GM18517 (cell line): ENCODE measurements at regions not wholly inside any gene's neighbourhood (a gene's known extent, or its start where the extent isn't known, plus 50 kb on each side); places are given as distances from the start of the nearest gene placed in this dataset.
"Not testable (repeated sequence)": the region's sequence is repeated elsewhere in the genome, so short reads cannot be mapped to it uniquely, and the experiment has no call there.

Source experiments
- ATAC-seq: cut with Tn5 transposase; IDR thresholded peaks from one replicate; pipeline ENCODE4 v1.9.1; 2021; ENCODE audit warnings: mild to moderate bottlenecking, moderate library complexity; ENCODE audit not compliant: unreplicated experiment

DNA sequence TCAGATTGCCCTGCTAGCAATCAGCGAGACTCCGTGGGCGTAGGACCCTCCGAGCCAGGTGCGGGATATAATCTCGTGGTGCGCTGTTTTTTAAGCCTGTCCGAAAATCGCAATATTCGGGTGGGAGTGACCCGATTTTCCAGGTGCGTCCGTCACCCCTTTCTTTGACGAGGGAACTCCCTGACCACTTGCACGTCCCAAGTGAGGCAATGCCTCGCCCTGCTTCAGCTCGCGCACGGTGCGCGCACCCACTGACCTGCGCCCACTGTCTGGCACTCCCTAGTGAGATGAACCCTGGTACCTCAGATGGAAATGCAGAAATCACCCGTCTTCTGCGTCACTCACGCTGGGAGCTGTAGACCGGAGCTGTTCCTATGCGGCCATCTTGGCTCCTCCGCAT, 971.0 kb downstream of the NXPH1 start:
- not testable (repeated sequence) for ATAC-seq

DNA sequence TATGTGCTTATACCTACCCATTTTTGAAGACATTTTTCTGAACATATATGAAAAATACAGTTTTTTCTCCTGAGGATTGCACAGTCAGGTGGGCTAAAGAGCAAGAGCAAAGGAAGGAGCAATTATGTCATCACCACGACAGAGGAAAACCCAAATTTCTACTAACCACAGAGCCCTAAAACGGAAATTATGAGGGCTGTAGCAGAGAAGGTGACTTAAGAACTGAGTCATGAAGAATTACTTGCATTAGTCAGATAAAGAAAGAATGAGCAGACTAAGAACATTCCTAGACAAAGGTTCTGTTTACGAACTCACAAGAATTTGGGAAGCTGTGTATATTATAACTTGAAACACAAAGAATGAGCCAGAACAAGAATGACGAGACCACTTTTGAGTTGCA, 974.4 kb downstream of the NXPH1 start:
- ATAC-seq, result no peak

DNA sequence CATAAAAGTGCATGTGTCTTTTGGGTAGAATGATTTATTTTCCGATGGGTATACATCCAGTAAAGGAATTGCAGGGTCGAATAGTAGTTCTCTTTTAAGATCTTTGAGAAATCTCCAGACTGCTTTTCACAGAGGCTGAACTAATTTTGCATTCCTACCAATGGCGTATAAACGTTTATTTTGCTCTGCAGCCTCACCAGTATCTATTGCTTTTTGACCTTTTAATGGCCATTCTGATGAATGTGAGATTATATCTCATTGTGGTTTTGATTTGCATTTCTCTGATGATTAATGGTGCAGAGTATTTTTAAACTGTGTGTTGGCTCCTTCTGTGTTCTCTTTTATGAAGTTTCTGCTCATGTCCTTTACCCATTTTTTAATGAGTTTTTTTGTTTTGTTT, 1020.1 kb downstream of the NXPH1 start:
- no peak for ATAC-seq

DNA sequence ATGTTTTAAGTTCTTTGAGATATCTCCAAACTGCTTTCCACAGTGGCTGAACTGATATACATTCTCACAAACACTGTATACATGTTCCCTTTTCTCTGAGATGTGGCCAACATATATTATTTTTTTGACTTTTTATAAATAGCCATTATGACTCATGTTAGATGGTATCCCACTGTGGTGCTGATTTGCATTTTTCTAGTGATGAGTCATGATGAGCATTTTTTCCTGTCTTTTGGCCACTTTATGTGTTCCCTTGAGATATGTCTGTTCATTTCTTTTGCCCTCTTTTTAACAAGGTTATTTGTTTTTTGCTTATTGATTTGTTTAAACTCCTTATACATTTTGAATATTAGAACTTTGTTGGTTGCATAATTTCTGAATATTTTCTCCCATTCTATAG, 1055.1 kb downstream of the NXPH1 start:
- no peak for ATAC-seq

DNA sequence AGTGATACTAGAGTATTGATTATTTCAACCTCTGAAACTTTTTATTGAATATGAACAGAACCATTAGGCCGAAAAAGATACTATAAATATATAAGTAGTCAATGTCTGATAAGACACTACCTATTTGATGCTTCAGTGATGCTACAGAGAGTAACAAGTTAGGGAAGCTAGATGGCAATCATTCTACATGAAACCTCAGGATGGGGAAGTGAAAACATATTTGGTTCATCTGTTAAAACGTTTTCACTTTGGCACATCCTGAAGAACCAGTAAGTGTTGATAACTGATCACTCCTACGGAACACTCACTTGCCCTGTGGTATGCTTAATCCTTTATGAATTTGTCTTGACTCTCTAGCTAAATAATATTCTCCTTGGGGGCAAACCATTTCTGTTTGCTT, 1064.9 kb downstream of the NXPH1 start:
- ATAC-seq, result no peak

DNA sequence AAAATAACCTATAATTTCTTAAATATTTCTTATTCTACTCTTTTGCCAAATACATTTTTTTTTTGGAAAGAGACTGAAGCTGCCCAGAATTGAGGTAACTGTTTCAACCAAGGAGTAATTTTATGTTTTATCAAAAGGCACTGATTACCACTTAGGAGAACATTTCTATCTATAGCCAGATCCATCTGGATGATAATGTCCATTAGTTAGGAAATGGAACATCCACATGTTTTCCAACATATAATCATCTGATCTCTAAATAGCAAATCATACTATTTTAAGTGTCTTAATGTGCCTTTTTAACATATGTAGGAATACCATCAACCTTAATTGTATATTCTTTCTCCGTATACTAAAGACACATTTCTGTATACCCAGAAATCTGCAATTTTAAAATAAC, 1068.9 kb downstream of the NXPH1 start:
- ATAC-seq, result no peak

DNA sequence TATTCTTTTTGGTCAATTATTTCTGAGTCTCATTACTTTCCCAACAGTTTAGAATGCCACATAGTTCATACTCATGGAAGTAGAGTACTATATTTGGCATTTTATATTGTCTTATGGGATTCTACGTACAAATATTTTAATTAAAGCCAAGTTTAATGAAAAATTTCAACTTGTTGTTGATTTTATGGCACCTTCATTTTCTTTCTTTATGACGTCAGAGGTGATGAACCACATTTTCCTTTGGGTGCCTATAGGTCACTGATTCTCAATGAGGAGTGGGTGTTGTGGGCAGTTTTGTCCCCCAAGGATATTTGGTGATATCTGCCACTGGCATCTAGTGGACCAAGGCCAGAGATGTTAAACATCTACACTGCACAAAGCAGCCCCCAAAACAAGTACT, 1071.3 kb downstream of the NXPH1 start:
- ATAC-seq, result no peak

DNA sequence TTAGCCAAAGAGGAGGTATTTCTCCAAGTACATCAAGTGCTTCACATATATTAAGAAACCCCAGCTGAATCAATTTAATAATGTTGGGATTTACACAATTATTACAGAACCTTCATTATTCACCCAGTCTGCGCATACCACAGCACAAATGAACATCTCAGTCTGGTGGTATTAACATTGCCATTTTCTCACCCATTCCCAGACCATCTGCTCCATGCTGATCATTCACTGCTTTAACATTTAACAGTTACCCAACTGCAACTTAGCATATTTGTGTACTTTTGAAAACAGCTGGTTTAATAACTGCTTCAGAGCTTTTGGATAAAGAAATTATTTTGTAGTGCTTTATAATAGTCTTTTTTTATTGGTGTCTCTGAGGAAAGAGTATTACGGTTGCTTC, 1072.1 kb downstream of the NXPH1 start:
- ATAC-seq, result no peak

DNA sequence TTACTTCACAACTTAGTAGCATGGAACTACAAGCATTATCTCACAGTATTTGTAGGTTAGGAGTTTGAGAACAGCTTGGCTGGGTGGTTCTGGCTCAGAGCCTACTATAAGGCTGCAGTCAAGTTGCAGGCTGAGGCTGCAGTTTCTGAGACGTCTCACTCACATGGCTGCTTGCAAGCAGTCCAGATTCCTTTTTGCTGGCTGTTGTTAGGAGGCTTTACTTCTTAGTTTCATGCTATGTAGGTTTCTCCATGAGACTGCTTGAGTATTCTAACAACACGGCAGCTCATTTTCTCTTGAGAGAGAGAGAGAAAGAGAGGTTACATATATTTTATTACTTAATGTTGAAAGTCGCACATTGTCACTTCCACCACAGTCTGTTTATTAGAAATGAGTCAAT, 1073.9 kb downstream of the NXPH1 start:
- ATAC-seq, result no peak

DNA sequence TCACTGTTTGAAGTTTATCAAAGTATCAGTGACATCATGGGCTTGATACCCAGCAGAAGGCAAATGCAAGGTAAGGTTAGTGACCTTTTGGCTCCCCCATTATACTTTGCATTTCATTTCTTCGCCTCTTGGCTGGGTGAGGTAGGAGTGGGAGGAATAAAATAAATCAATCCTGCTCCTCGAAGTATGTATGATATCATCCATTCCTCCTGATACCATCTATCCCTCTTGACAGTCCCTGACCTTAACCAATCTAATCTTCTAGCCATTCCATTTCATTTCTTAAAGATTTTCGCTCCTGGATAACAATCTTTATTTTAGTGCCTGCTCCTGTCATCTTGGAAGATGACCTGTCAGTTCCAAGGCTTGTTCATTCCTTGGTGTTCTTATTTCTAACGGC, 1083.3 kb downstream of the NXPH1 start:
- no peak for ATAC-seq

DNA sequence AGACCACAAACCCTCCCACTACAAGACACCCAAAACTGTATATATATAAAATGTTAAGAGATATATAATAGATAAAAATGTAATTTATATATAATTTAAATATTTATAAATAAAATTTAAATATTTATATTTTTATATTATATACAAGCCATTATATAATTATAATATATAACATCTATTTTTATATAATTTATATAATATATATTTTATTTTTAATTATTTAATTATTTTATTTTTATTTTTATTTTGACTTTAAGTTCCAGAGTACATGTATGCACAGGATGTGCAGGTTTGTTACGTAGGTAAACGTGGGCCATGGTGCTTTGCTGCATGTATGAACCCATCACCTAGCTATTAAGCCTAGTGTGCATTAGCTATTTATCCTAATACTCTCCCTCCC, 1090.2 kb downstream of the NXPH1 start:
- no peak for ATAC-seq

DNA sequence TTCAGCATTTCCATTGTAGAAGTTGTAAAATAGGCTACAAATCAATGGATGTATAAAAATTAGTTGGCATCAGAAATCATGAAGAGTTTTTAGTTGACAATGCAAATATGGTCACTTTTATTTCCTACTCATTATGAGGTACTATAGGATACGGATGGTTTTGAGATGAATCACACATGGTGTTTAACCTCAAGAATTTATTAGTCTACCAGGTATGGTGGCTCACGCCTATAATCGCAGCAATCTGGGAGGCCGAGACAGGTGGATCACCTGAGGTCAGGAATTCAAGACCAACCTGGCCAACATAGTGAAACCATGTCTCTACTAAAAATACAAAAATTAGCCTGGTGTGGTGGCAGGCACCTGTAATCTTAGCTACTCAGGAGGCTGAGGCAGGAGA, 1119.0 kb downstream of the NXPH1 start:
- not testable (repeated sequence) for ATAC-seq

DNA sequence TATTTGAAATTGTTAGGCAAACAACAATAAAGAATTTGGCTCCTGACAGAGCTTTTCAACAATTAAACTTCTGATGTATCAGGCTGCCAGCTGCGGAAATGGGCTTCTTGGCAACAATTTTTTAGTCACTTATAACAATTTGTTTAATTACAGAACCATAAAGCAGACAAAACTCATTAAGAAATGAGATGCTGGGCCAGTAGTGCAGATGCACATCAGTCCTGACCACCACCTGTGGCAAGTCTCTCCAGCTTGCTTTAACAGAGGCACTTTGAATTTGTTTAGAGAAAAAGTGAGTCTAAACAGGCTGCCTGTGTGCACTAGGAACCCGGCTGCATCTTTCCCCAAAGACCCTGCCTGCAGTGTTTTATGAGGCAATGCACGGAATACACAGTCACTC, 1124.4 kb downstream of the NXPH1 start:
- no peak for ATAC-seq

DNA sequence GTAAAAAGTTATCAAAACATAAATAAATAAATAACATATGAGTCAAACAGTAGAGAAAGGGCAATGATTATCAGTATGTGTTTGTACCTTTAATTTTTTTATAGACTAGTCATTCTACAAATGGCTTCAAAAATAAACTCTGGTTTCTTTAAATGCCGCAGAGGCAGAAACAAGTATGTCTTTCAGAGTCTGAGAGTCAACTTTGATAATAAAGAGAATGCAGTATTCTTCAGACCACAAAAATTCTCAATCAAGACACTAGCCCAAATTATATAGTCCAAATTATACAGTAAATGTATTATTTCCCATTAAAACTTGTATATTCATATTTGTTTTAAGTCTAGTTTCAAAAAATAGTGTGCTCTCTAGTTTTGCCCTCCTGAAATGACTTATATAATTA, 1142.3 kb downstream of the NXPH1 start:
- ATAC-seq, result no peak

DNA sequence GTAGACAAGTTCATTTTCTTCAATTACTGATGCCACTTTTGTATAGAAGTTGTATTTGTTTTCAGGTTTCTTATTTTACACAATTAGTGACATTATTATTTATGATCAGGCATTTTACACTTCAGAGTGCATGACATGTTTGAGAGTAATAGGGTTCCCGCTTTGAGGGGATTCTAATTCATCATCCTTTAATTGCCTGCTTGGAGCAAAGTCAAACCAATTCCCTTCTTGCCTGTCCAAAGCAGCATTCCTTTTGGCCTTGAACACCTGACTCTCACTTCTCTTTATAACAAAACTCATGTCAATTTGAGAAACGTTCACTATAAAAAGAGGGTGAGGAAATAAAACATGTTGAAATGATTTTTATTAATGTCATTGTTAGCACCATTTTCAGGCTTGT, 1149.4 kb downstream of the NXPH1 start:
- no peak for ATAC-seq

DNA sequence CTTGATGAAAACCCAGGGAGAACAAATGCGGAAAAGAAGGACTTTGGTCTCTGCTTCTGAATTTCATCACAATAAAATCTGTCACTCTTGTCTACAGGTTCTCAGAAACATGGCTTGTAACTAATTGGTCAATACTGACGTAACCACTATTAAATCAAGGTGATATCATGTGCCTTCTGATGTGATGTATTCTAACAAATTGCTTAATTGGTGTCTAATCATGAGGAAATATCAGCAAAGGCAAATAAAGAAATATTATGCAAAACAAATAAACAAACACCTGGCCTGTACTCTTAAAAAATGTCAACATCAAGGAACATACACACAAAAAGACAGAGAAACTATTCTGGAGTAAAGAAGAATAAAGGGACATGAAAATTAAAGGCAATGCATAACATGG, 1165.0 kb downstream of the NXPH1 start:
- no peak for ATAC-seq

DNA sequence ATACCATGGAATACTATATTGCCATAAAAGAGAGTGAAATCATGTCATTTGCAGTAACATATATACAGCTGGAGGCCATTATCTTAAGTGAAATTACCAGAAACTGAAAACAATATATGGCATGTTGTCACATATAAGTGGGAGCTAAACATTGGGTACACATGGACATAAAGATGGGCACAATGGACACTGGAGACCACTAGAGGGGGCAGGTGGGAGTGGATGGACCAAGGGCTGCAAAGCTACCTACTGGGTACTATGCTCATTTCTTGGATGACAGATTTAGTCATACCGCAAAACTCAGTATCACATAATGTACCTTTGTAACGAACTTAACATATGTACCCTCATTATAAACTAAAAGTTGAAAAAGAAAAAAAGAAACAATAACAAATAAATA, 1167.6 kb downstream of the NXPH1 start:
- no peak for ATAC-seq

DNA sequence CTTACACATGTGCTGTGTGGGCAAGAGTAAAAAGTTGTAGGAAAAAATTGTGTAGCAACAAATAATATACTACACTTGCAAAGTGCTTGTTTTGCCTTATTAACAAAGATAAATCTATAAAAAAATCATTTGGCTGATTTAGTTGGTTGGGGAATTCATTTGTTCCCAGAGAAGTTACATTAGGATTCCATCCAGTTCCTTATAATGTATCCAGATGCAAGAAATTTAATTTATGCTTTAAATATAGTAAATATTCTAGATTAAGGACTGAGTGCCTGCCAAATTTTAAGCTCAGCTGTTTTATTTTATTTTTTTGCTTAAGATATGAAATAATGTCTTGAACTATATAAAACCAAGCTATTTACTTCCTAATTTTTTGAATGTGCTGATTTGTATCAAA, 1169.9 kb downstream of the NXPH1 start:
- no peak for ATAC-seq

DNA sequence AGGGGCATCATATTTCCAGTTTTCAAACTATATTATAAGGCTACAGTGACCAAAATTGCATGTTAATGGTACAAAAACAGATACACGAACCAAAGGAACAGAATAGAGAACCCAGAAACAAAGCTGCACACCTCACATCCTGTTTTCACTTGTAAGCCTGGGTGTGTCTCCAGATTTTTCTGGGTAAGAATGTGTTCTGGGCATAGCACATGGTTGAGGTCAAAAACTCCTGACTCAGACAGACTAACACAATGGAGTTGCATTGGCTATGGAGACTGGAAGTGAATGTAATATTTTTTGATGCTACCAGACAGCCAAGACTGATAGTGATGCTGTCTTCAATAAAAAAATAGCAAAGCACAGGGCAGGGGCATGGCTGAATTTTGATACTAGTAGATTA, 1175.2 kb downstream of the NXPH1 start:
- ATAC-seq, result no peak

DNA sequence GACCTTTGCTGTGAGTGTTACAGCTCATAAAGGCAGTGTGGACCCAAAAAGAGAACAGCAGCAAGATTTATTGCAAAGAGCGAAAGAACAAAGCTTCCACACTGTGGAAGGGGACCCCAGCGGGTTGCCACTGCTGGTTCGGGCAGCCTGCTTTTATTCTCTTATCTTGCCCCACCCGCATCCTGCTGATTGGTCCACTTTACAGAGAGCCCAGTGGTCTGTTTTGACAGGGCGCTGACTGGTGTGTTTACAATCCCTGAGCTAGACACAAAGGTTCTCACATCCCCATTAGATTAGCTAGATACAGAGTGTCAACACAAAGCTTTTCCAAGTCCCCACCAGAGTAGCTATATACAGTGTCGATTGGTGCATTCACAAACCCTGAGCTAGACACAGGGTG, 1187.5 kb downstream of the NXPH1 start:
- ATAC-seq, result not testable (repeated sequence)

DNA sequence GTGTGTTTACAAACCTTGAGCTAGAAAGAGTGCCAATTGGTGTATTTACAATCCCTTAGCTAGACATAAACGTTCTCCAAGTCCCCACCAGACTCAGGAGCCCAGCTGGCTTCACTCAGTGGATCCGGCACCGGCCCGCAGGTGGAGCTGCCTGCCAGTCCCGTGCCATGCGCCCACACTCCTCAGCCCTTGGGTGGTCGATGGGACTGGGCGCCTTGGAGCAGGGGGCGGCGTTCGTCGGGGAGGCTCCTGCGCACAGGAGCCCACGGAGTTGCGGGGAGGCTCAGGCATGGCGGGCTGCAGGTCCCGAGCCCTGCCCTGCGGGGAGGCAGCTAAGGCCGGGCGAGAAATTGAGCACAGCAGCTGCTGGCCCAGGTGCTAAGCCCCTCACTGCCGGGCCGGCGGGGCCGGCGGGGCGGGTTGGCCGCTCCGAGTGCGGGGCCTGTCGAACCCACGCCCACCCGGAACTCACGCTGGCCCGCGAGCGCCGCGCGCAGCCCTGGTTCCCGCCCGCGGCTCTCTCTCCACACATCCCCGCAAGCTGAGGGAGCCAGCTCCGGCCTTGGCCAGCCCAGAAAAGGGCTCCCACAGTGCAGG, 1188.0 kb downstream of the NXPH1 start:
- not testable (repeated sequence) for ATAC-seq

DNA sequence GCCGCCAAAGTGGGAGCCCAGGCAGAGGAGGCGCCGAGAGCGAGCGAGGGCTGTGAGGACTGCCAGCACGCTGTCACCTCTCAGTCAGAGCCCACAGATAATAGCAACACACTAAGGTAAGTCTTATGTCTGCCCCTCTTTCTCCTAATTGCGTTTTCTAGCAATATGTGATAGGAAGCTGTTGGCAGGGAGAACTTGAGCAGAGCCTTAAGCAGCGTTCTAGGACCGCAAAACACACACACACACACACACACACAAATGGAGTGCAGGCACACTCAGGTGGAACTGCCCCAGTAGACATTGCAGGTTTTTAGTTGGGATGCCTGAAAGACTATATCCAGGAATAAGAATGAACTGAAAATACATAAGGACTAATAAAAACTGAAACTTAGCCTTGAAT, 1188.5 kb downstream of the NXPH1 start:
- ATAC-seq, result no peak

DNA sequence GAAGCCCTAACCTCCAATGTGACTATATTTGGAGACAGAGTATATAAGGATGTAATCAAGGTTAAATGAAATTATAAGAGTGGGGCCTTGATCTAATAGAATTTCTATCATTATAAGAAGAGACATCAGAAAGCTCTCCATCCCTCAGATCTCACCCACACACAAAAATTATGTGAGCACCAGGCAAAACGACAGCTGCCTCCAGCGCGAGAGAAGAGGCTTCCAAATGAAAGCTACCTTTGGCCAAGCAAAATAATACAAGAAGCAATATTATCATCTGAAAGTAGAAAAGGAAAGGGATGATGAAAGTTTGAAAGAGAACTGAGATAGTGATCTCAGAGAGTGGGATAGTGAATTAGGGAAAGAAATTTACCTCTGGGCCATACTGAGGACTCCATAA, 1192.5 kb downstream of the NXPH1 start:
- no peak for ATAC-seq

DNA sequence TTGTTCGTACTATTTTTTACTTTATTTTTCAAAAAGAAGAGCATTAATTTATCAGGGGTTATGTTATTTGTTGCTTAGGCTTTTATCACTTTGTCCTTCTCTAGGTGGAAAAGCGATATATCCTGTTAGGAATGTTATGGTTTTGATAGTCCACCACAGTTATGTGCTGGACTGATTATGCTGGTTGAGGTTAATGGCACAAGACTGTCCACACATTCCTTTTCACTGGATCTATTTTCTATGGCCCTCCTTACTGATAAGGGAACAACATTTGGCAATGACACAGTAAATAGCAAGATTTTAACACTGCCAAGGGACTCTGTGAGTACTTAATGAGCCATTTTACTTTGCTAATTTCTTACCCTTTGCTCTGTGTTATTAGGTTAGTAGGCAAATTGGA, 1212.3 kb downstream of the NXPH1 start:
- no peak for ATAC-seq
